OCI-LY7 (cell line): ENCODE measurements at regions not wholly inside any gene's neighbourhood (a gene's known extent, or its start where the extent isn't known, plus 50 kb on each side); places are given as distances from the start of the nearest gene placed in this dataset.

Experiments used
- BruUV-seq: library from RNA; stranded (reverse); fragments of 400-500 nt; replicated peaks from 2 replicates; lab custom pipeline; 2021; lab: Mats Ljungman, UMichigan
- CTCF ChIA-PET: fragments of 300-600 bp; sonication (Branson Sonifier 250); formaldehyde crosslinking; loops from one replicate; lab custom pipeline; 2022; ENCODE audit warnings: antibody characterized with exemption; ENCODE audit not compliant: unreplicated experiment; lab: Charles Lee
- POLR2A ChIA-PET: fragments of 300-600 bp; sonication (Branson Sonifier 250); formaldehyde crosslinking; loops from one replicate; lab custom pipeline; 2022; ENCODE audit warnings: antibody characterized with exemption; lab: Charles Lee
- DNase-seq: peaks from one replicate; pipeline ENCODE4 v3.0.0-alpha.2; 2015; ENCODE audit warnings: low spot score
- H2AFZ ChIP-seq: fragments of 200-600 bp; sonication (generic), shearing (Covaris generic); 2 replicates; pipeline ENCODE4 v1.6.1; 2014; ENCODE audit warnings: mild to moderate bottlenecking, antibody characterized with exemption, low read length, moderate library complexity
- H3K27ac ChIP-seq: fragments of 200-600 bp; sonication (generic); 2 replicates; pipeline ENCODE4 v1.5.1; 2014; ENCODE audit warnings: mixed run types, low read depth, mild to moderate bottlenecking, moderate library complexity, low read length, inconsistent platforms; ENCODE audit not compliant: poor library complexity, severe bottlenecking
- H3K36me3 ChIP-seq: fragments of 200-600 bp; sonication (generic); 2 replicates; pipeline ENCODE4 v1.6.1; 2014; ENCODE audit warnings: mild to moderate bottlenecking, antibody characterized with exemption, low read length, moderate library complexity, mixed read lengths; ENCODE audit not compliant: insufficient read depth
- H3K4me1 ChIP-seq: fragments of 200-600 bp; sonication (generic); 2 replicates; pipeline ENCODE4 v1.5.1; 2014; ENCODE audit warnings: mild to moderate bottlenecking, low read length; ENCODE audit not compliant: insufficient read depth, poor library complexity, severe bottlenecking
- H3K4me2 ChIP-seq: fragments of 200-600 bp; sonication (generic); 2 replicates; pipeline ENCODE4 v1.6.1; 2014; ENCODE audit warnings: mild to moderate bottlenecking, low read length
- H3K4me3 ChIP-seq: fragments of 200-600 bp; sonication (generic); 2 replicates; pipeline ENCODE4 v1.5.1; 2014; ENCODE audit warnings: mild to moderate bottlenecking, low read depth, low read length; ENCODE audit not compliant: poor library complexity, severe bottlenecking
- H3K79me2 ChIP-seq: fragments of 200-600 bp; sonication (generic); 2 replicates; pipeline ENCODE4 v1.6.1; 2016; ENCODE audit warnings: low read depth, mild to moderate bottlenecking, low read length, moderate library complexity, mixed read lengths; ENCODE audit not compliant: insufficient read depth
- H3K9me2 ChIP-seq: fragments of 200-600 bp; sonication (generic); 2 replicates; pipeline ENCODE4 v1.6.1; 2016; ENCODE audit warnings: mild to moderate bottlenecking, low read length, mixed read lengths; ENCODE audit not compliant: insufficient read depth
- H3K9me3 ChIP-seq: fragments of 200-600 bp; sonication (generic); 2 replicates; pipeline ENCODE4 v1.6.1; 2014; ENCODE audit warnings: mild to moderate bottlenecking, mixed run types, low read length, mixed read lengths
- H4K20me1 ChIP-seq: fragments of 200-600 bp; sonication (generic); 2 replicates; pipeline ENCODE4 v1.6.1; 2014; ENCODE audit warnings: mild to moderate bottlenecking, antibody characterized with exemption, low read length, moderate library complexity, mixed read lengths; ENCODE audit not compliant: insufficient read depth
- EZH2phosphoT487 ChIP-seq: fragments of 200-600 bp; sonication (generic); IDR thresholded peaks from 2 replicates; pipeline ENCODE4 v1.6.1; 2018; ENCODE audit warnings: low read depth, borderline replicate concordance, mild to moderate bottlenecking, mixed run types, antibody characterized with exemption, low read length, moderate library complexity, mixed read lengths
- intact Hi-C: fragments of 100-400 bp; cut with micrococcal nuclease; formaldehyde crosslinking; loops from one replicate; pipeline ENCODE4 v1.10.0; 2022; ENCODE audit not compliant: unreplicated experiment
- TF ChIP-seq, protein P1 (sequence below): fragments of 200-600 bp; sonication (generic); conservative IDR thresholded peaks from 2 replicates; pipeline ENCODE4 v1.5.1; 2014; ENCODE audit warnings: mild to moderate bottlenecking, antibody characterized with exemption, low read length, moderate library complexity, mixed read lengths

DNA sequence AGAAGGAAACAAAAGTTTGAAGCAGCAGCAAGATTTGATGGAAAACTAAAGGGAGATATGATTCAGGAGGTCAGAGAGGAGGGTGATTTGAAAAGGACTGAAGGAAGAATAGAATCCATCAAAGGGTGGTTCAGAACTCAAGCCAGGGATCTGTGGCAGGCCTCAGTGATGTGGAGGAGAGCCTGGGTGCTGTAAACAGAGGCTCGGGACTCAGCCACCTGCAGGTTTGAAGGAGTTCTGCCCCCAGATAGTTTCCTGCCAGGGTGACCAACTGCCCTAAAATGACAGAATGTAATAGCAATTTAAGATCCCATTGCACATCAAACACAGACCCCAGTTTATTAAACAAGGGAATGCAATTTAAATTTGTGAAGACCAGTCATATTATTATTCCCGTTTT is 204.0 kb upstream of the FAT1 start:
- no peak for DNase-seq
- BruUV-seq = no TSS peak
- Histone ChIP-seq H3K4me1 (peaks cover 1% of the 10 kb centered on the region), H4K20me1 (no peaks in the 10 kb centered on the region), H3K36me3 (no peaks in the 10 kb centered on the region), H3K9me2 (no peaks in the 10 kb centered on the region), H3K79me2 (no peaks in the 10 kb centered on the region), H3K4me3 (no peak overlapping the region), H3K9me3 (no peaks in the 10 kb centered on the region), H3K4me2 (no peak overlapping the region), H2AFZ (no peak overlapping the region), H3K27ac (no peak overlapping the region)
- TF ChIP-seq, protein P1, sequence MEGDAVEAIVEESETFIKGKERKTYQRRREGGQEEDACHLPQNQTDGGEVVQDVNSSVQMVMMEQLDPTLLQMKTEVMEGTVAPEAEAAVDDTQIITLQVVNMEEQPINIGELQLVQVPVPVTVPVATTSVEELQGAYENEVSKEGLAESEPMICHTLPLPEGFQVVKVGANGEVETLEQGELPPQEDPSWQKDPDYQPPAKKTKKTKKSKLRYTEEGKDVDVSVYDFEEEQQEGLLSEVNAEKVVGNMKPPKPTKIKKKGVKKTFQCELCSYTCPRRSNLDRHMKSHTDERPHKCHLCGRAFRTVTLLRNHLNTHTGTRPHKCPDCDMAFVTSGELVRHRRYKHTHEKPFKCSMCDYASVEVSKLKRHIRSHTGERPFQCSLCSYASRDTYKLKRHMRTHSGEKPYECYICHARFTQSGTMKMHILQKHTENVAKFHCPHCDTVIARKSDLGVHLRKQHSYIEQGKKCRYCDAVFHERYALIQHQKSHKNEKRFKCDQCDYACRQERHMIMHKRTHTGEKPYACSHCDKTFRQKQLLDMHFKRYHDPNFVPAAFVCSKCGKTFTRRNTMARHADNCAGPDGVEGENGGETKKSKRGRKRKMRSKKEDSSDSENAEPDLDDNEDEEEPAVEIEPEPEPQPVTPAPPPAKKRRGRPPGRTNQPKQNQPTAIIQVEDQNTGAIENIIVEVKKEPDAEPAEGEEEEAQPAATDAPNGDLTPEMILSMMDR = no peak
- TF ChIP-seq EZH2phosphoT487 = no peak
- POLR2A ChIA-PET = no interaction called here
- CTCF ChIA-PET = no interaction called here
- intact Hi-C loops = no loop called here

DNA sequence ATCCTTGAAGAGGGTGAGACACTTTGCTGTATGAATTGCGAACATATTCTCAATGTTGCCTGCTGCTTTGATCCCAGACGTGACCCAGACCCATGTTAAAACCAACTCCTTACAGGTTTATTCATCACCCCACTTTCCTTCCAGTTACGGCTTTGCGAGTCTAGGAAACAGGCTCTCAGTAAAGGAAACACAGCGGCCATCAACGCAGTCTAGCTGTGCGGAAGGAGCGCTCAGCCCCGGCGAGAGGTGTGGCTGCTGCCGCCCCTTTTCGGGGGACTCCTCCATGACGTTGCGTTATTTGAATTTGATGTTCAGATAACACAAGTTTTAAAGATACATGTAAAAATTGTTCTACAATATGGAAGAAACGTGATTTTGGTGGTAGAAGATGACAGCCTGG is 206.4 kb upstream of the FAT1 start:
- TF ChIP-seq, protein P1 = no peak
- TF ChIP-seq EZH2phosphoT487 = no peak
- Histone ChIP-seq H3K9me2 (no peaks in the 10 kb centered on the region), H3K79me2 (no peaks in the 10 kb centered on the region), H3K4me1 (peaks cover 3% of the 10 kb centered on the region), H3K4me2 (no peak overlapping the region), H3K9me3 (no peaks in the 10 kb centered on the region), H2AFZ (no peak overlapping the region), H3K27ac (no peak overlapping the region), H3K36me3 (no peaks in the 10 kb centered on the region), H4K20me1 (no peaks in the 10 kb centered on the region), H3K4me3 (no peak overlapping the region)
- intact Hi-C loops = no loop called here
- BruUV-seq = no TSS peak
- POLR2A ChIA-PET = no interaction called here
- no peak for DNase-seq
- CTCF ChIA-PET = no interaction called here

DNA sequence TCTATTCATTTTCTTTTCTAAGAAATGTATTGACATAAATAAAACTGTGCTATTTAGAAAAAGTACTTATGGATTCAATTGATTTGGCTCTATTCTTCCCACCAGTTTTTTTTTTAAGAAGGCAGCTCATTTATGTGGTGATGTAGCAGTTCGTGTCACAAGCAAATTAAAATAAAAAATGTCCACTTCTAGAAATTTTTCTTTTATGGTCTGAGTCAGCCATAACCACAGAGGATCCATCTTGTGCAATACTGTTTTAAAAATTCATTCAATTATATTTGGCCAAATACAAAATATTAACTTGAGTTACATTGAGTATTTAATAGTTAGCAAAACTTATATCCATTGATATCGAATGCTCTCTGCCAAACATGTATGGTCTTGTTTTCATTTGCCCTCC is 207.9 kb upstream of the FAT1 start:
- Histone ChIP-seq H3K9me2 (no peaks in the 10 kb centered on the region), H2AFZ (no peak overlapping the region), H3K36me3 (no peaks in the 10 kb centered on the region), H3K9me3 (no peaks in the 10 kb centered on the region), H3K79me2 (no peaks in the 10 kb centered on the region), H4K20me1 (no peaks in the 10 kb centered on the region), H3K4me2 (no peak overlapping the region), H3K4me3 (no peak overlapping the region), H3K4me1 (peaks cover 3% of the 10 kb centered on the region), H3K27ac (no peak overlapping the region)
- intact Hi-C loops = no loop called here
- TF ChIP-seq, protein P1 = no peak
- no peak for TF ChIP-seq EZH2phosphoT487
- no TSS peak for BruUV-seq
- ChIA-PET POLR2A (no interaction called here), CTCF (no interaction called here)
- DNase-seq = no peak
